IMR-90 (cell line): ENCODE measurements at regions not wholly inside any gene's neighbourhood (a gene's known extent, or its start where the extent isn't known, plus 50 kb on each side); places are given as distances from the start of the nearest gene placed in this dataset.
A peak's percentile ranks its signal among the peaks of the same experiment; 100 is the strongest.

ENCODE experiments used
- ATAC-seq: fragments of 200-7000 bp; cut with Tn5 transposase; 2 replicates; pipeline ENCODE4 v1.9.1; 2020; ENCODE audit warnings: low read depth, mild to moderate bottlenecking, moderate library complexity
- BruUV-seq: library from RNA; stranded (reverse); fragments of 400-500 nt; replicated peaks from 2 replicates; lab custom pipeline; 2021; lab: Mats Ljungman, UMichigan
- CTCF ChIA-PET: fragments of 300-600 bp; formaldehyde crosslinking; extraction: SDS; loops from one replicate; lab custom pipeline; 2021; ENCODE audit warnings: antibody characterized with exemption; lab: Yijun Ruan, JAX
- POLR2A ChIA-PET: fragments of 300-600 bp; sonication (Branson Sonifier 250); formaldehyde crosslinking; loops from one replicate; lab custom pipeline; 2022; ENCODE audit warnings: antibody characterized with exemption; ENCODE audit not compliant: unreplicated experiment; lab: Charles Lee
- DNase-seq: peaks from one replicate; pipeline ENCODE4 v3.0.0; 2013
- H2AFZ ChIP-seq: replicated peaks from 2 replicates; pipeline ENCODE3; 2013; ENCODE audit warnings: low read length, mild to moderate bottlenecking; ENCODE audit not compliant: poor library complexity
- H2AK5ac ChIP-seq: 2 replicates; pipeline ENCODE4 v1.6.1; 2013; ENCODE audit warnings: low read depth, low read length, inconsistent platforms
- H2AK9ac ChIP-seq: replicated peaks from 2 replicates; pipeline ENCODE3; 2013; ENCODE audit warnings: mild to moderate bottlenecking, low read depth, low read length, moderate library complexity; ENCODE audit not compliant: poor library complexity
- H2BK120ac ChIP-seq: 2 replicates; pipeline ENCODE4 v1.6.1; 2013; ENCODE audit warnings: low read depth, low read length, inconsistent platforms
- H2BK15ac ChIP-seq: 3 replicates; pipeline ENCODE4 v1.6.1; 2013; ENCODE audit warnings: low read depth, low read length, inconsistent platforms
- H2BK20ac ChIP-seq: 2 replicates; pipeline ENCODE4 v1.6.1; 2013; ENCODE audit warnings: low read depth, mild to moderate bottlenecking, inconsistent platforms, low read length, moderate library complexity
- H2BK5ac ChIP-seq: 2 replicates; pipeline ENCODE4 v1.6.1; 2013; ENCODE audit warnings: mild to moderate bottlenecking, low read depth, low read length, inconsistent platforms; ENCODE audit not compliant: poor library complexity, severe bottlenecking
- H3K14ac ChIP-seq: replicated peaks from 2 replicates; pipeline ENCODE4 v1.6.1; 2013; ENCODE audit warnings: low read depth, low read length, inconsistent platforms
- H3K18ac ChIP-seq: 2 replicates; pipeline ENCODE4 v1.6.1; 2013; ENCODE audit warnings: low read depth, low read length, control low read depth
- H3K23ac ChIP-seq: 2 replicates; pipeline ENCODE4 v1.6.1; 2013; ENCODE audit warnings: low read depth, low read length, inconsistent platforms
- H3K27ac ChIP-seq: 2 replicates; pipeline ENCODE4 v1.5.1; 2013; ENCODE audit warnings: mild to moderate bottlenecking, control low read depth, low read length; ENCODE audit not compliant: insufficient read depth
- H3K27me3 ChIP-seq: 2 replicates; pipeline ENCODE4 v1.6.1; 2013; ENCODE audit warnings: low read length; ENCODE audit not compliant: control insufficient read depth, insufficient read depth
- H3K36me3 ChIP-seq: 2 replicates; pipeline ENCODE4 v1.6.1; 2013; ENCODE audit warnings: low read length, mixed read lengths; ENCODE audit not compliant: control insufficient read depth, insufficient read depth
- H3K4ac ChIP-seq: 2 replicates; pipeline ENCODE4 v1.6.1; 2013; ENCODE audit warnings: low read depth, low read length, inconsistent platforms
- H3K4me1 ChIP-seq: 2 replicates; pipeline ENCODE4 v1.6.1; 2013; ENCODE audit warnings: low read length, mixed read lengths; ENCODE audit not compliant: control insufficient read depth, insufficient read depth
- H3K4me2 ChIP-seq: 2 replicates; pipeline ENCODE4 v1.6.1; 2013; ENCODE audit warnings: low read depth, mild to moderate bottlenecking, control low read depth, low read length, moderate library complexity
- H3K4me3 ChIP-seq: 2 replicates; pipeline ENCODE4 v1.5.1; 2013; ENCODE audit warnings: low read depth, mild to moderate bottlenecking, control low read depth, low read length, moderate library complexity; ENCODE audit not compliant: insufficient read depth
- H3K56ac ChIP-seq: 2 replicates; pipeline ENCODE4 v1.6.1; 2013; ENCODE audit warnings: low read length, inconsistent platforms; ENCODE audit not compliant: insufficient read depth; ENCODE audit errors: extremely low read depth
- H3K79me1 ChIP-seq, 2 experiments: 2 replicates each; pipeline ENCODE4 v1.6.1; 2013; ENCODE audit warnings: low read length in 2 of 2, inconsistent platforms in 1 of 2, low read depth in 1 of 2
- H3K9ac ChIP-seq: 2 replicates; pipeline ENCODE4 v1.6.1; 2013; ENCODE audit warnings: low read depth, low read length, control low read depth
- H3K9me1 ChIP-seq: 2 replicates; pipeline ENCODE4 v1.6.1; 2013; ENCODE audit warnings: low read length, inconsistent platforms; ENCODE audit not compliant: insufficient read depth
- H3K9me3 ChIP-seq: 2 replicates; pipeline ENCODE4 v1.6.1; 2013; ENCODE audit warnings: low read length; ENCODE audit not compliant: control insufficient read depth, insufficient read depth
- H4K20me1 ChIP-seq: 2 replicates; pipeline ENCODE4 v1.6.1; 2013; ENCODE audit warnings: low read length, inconsistent platforms; ENCODE audit not compliant: insufficient read depth
- H4K5ac ChIP-seq: 2 replicates; pipeline ENCODE4 v1.6.1; 2013; ENCODE audit warnings: mild to moderate bottlenecking, low read depth, low read length, control low read depth
- H4K8ac ChIP-seq, 2 experiments: 2 replicates each; pipeline ENCODE4 v1.6.1; 2013; ENCODE audit warnings: low read depth in 2 of 2, low read length in 2 of 2, control low read depth in 1 of 2, inconsistent platforms in 1 of 2
- H4K91ac ChIP-seq: 2 replicates; pipeline ENCODE4 v1.6.1; 2013; ENCODE audit warnings: low read depth, low read length, inconsistent platforms; ENCODE audit not compliant: insufficient read depth
- BHLHE40 ChIP-seq: fragments of 150-350 bp; IDR thresholded peaks from 2 replicates; pipeline ENCODE4 v1.6.1; 2016; ENCODE audit warnings: mild to moderate bottlenecking, low read depth, low read length
- CEBPB ChIP-seq: IDR thresholded peaks from 2 replicates; pipeline ENCODE4 v1.6.1; 2012; ENCODE audit warnings: low read depth, low read length, improper control_type of control experiment
- CHD1 ChIP-seq: IDR thresholded peaks from 2 replicates; pipeline ENCODE4 v1.6.1; 2012; ENCODE audit warnings: low read depth, low read length, improper control_type of control experiment
- CTCF ChIP-seq: conservative IDR thresholded peaks from 2 replicates; pipeline ENCODE4 v1.5.1; 2012; ENCODE audit warnings: mild to moderate bottlenecking, low read depth, low read length, improper control_type of control experiment
- FOS ChIP-seq: fragments of 150-350 bp; IDR thresholded peaks from 2 replicates; pipeline ENCODE4 v1.6.1; 2016; ENCODE audit warnings: low read depth, low read length
- MAFK ChIP-seq: IDR thresholded peaks from 2 replicates; pipeline ENCODE4 v1.6.1; 2012; ENCODE audit warnings: low read depth, low read length, improper control_type of control experiment
- MAZ ChIP-seq: IDR thresholded peaks from 2 replicates; pipeline ENCODE4 v1.6.1; 2012; ENCODE audit warnings: low read depth, mild to moderate bottlenecking, low read length, improper control_type of control experiment, moderate library complexity, borderline replicate concordance
- MXI1 ChIP-seq: IDR thresholded peaks from 2 replicates; pipeline ENCODE4 v1.6.1; 2012; ENCODE audit warnings: low read depth, mild to moderate bottlenecking, low read length, moderate library complexity, borderline replicate concordance
- NFE2L2 ChIP-seq: fragments of 150-350 bp; IDR thresholded peaks from 2 replicates; pipeline ENCODE4 v1.6.1; 2016; ENCODE audit warnings: low read depth, mild to moderate bottlenecking, low read length
- POLR2A ChIP-seq: IDR thresholded peaks from 2 replicates; pipeline ENCODE4 v1.6.1; 2012; ENCODE audit warnings: mild to moderate bottlenecking, low read depth, low read length
- RFX5 ChIP-seq: IDR thresholded peaks from 2 replicates; pipeline ENCODE4 v1.8.0; 2012; ENCODE audit warnings: low read depth, mild to moderate bottlenecking, low read length, moderate library complexity
- SMC3 ChIP-seq: fragments of 150-350 bp; IDR thresholded peaks from 2 replicates; pipeline ENCODE4 v1.6.1; 2016; ENCODE audit warnings: low read depth, mild to moderate bottlenecking, antibody characterized with exemption, low read length, moderate library complexity
- USF2 ChIP-seq: fragments of 150-350 bp; IDR thresholded peaks from 2 replicates; pipeline ENCODE4 v1.6.1; 2017; ENCODE audit warnings: mild to moderate bottlenecking, antibody characterized with exemption, low read length, low read depth
- WGBS, 2 experiments: methylation state at CpG; one replicate each; pipeline versions ENCODE4 v1.1.5 to v1.1.7; 2013; ENCODE audit warnings: missing lambda C conversion rate in 2 of 2; ENCODE audit not compliant: insufficient read length in 1 of 2; ENCODE audit errors: extremely low coverage in 2 of 2; 5-methylcytosine and 5-hydroxymethylcytosine counted together
- dilution Hi-C: fragments of 300-500 bp; cut with HindIII; formaldehyde crosslinking; loops from one replicate; pipeline ENCODE4 v1.14.3; 2018; ENCODE audit warnings: low sequenced_read_pairs; ENCODE audit not compliant: unreplicated experiment
- in situ Hi-C: fragments of 300-500 bp; cut with MboI; formaldehyde crosslinking; loops from 3 replicates; pipeline ENCODE4 v1.14.3; 2019; ENCODE audit warnings: low sequenced_read_pairs, inconsistent platforms, mixed read lengths
- intact Hi-C: fragments of 100-400 bp; cut with micrococcal nuclease; formaldehyde crosslinking; loops from 2 replicates; pipeline ENCODE4 v1.10.0; 2022
- TF ChIP-seq, protein P1 (sequence below): fragments of 150-350 bp; IDR thresholded peaks from 2 replicates; pipeline ENCODE4 v1.6.1; 2016; ENCODE audit warnings: low read depth, mild to moderate bottlenecking, low read length, moderate library complexity, borderline replicate concordance

- Histone ChIP-seq H2AFZ (no peak overlapping the region), H2AK5ac (no peak overlapping the region), H3K4me2 (no peak overlapping the region), H3K18ac (0 out of 2 replicates have a peak overlapping the region, but pooled peaks have one; percentile 3), H3K9me1 (peaks cover 4% of the 10 kb centered on the region), H3K36me3 (no peaks in the 10 kb centered on the region), H4K91ac (no peak overlapping the region; the same call in 1 of the 2 replicates), H3K79me1 (no peaks in the 10 kb centered on the region), H2BK5ac (no peak overlapping the region), H4K8ac (no peak overlapping the region), H4K20me1 (no peaks in the 10 kb centered on the region), H3K56ac (no peak overlapping the region), H2BK20ac (0 out of 2 replicates have a peak overlapping the region, but pooled peaks have one; percentile 22), H3K23ac (no peak overlapping the region), H3K4me1 (peaks cover 2% of the 10 kb centered on the region), H2AK9ac (no peak overlapping the region), H3K4me3 (no peak overlapping the region), H3K27ac (no peak overlapping the region), H2BK15ac (no peak overlapping the region; the same call in 2 of the 3 replicates), H2BK120ac (peak overlapping the region; percentile 47; the same call in 1 of the 2 replicates), H4K5ac (no peak overlapping the region), H3K9me3 (no peaks in the 10 kb centered on the region), H3K14ac (no peak overlapping the region), H3K27me3 (peaks cover 4% of the 10 kb centered on the region; the same call in 1 of the 2 replicates), H3K4ac (peak overlapping the region; percentile 48; the same call in 1 of the 2 replicates), H3K9ac (no peak overlapping the region)
- intact Hi-C loops (no loop called here), dilution Hi-C loops (no loop called here), in situ Hi-C loops (no loop called here)
- BruUV-seq = no TSS peak
- no peak for TF ChIP-seq SMC3
- TF ChIP-seq USF2 = no peak
- TF ChIP-seq, protein P1, sequence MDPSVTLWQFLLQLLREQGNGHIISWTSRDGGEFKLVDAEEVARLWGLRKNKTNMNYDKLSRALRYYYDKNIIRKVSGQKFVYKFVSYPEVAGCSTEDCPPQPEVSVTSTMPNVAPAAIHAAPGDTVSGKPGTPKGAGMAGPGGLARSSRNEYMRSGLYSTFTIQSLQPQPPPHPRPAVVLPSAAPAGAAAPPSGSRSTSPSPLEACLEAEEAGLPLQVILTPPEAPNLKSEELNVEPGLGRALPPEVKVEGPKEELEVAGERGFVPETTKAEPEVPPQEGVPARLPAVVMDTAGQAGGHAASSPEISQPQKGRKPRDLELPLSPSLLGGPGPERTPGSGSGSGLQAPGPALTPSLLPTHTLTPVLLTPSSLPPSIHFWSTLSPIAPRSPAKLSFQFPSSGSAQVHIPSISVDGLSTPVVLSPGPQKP = no peak
- no peak for TF ChIP-seq RFX5
- TF ChIP-seq CEBPB = no peak
- no peak for TF ChIP-seq CTCF
- TF ChIP-seq CHD1 = no peak
- no peak for TF ChIP-seq FOS
- TF ChIP-seq POLR2A = no peak
- TF ChIP-seq MXI1 = no peak
- TF ChIP-seq BHLHE40 = no peak
- no peak for TF ChIP-seq NFE2L2
- no peak for TF ChIP-seq MAFK
- no peak for TF ChIP-seq MAZ
- CTCF ChIA-PET = no interaction called here
- no peak for DNase-seq
- WGBS, 2 experiments = 83% methylated on average over 1 of the region's 3 CpGs; no CpG with 5 or more reads in 1 of the 2 experiments
- POLR2A ChIA-PET = no interaction called here
- no peak for ATAC-seq
Measured at GRCh38 chr6:15736297-15736696, 73.5 kb upstream of the DTNBP1 start.
